ENCODE measurements at regions not wholly inside any gene's neighbourhood (a gene's known extent, or its start where the extent isn't known, plus 50 kb on each side); places are given as distances from the start of the nearest gene placed in this dataset.

DNA sequence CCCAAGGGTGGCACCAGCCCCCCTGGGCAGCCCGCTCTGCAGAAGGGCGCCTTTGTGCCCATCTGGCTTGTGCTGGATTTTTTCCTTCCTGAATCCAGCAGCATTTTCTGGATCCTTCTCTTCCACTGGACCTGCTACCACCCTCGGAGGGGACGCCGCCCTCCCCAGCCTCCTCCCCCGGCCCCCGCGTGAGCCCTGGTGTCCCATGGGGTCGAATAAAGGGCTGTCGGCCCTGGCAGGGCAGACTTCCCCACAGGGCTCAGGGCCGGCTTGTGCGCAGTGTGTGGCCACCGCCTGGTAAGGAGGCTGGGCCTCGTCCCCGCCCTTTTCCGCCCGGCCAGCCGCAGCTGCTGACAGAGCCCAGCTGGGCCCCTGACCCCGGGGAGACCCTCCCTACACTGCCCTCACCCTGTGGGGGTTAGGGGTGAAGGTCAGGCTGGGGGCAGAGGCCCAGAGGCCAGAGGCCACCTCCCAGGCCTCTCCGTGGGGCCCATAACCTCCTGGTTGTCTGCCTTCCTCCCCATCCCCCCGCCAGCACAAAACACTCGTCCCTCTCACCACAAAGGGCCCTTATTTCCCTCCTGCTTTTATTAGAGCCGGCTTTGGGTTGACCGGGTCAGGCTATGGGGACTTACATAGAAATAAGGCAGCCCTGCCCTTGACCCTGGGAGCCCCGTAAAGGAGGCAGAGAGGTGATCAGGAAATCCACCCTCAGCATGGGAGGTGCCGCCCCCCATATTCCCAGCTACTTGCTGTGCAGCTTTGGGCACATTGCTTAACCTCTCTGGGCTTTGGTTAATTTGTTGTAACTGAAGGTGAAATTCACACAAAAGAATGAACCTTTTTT is 179.3 kb upstream of the CIBAR2 start:
- H3K9me3 ChIP-seq (ENCODE audit: control insufficient read depth, low read depth, low read length), result no peaks in the 10 kb centered on the region
- H3K79me1 ChIP-seq (ENCODE audit: insufficient read depth, low read depth, low read length, poor library complexity, severe bottlenecking), result no peaks in the 10 kb centered on the region
- Mint-ChIP-seq H3K36me3 (ENCODE audit: insufficient read depth in 1 of 3, low read depth in 3 of 3) (no peaks in the 10 kb centered on the region), H3K4me3 (no peak overlapping the region; a peak in 1 of 5 replicates), H3K4me1 (peaks cover 0 to 22% of the 10 kb centered on the region in 2 experiments; a peak in 2 of 4 replicates), H3K27ac (no peak overlapping the region), H3K27me3 (ENCODE audit: low read depth) (no peaks in the 10 kb centered on the region), H3K9me3 (no peaks in the 10 kb centered on the region)
- DNase-seq, result no peak
- H3T11ph ChIP-seq (ENCODE audit: low read length), result no peak overlapping the region
- no peak overlapping the region for H3K4me2 ChIP-seq (ENCODE audit: insufficient read depth, insufficient read length, low read length)
- H3K27me3 ChIP-seq (ENCODE audit: insufficient read depth, low read length), result no peaks in the 10 kb centered on the region
- H3K14ac ChIP-seq (ENCODE audit: insufficient read depth, low read length), result no peak overlapping the region
- H4K20me1 ChIP-seq (ENCODE audit: control insufficient read depth, insufficient read depth, insufficient read length), result peaks cover 2% of the 10 kb centered on the region
- no peak overlapping the region for H3K4ac ChIP-seq (ENCODE audit: low read depth, low read length)
- H2AFZ ChIP-seq (ENCODE audit: low read length), result no peak overlapping the region
- H3K23ac ChIP-seq (ENCODE audit: insufficient read length, low read depth, low read length), result no peak overlapping the region
- no peak overlapping the region for H3K56ac ChIP-seq (ENCODE audit: insufficient read length, low read depth, low read length)
- H2AK5ac ChIP-seq (ENCODE audit: insufficient read length, low read length), result no peak overlapping the region
- no peak overlapping the region for H2BK12ac ChIP-seq (ENCODE audit: insufficient read length, low read depth, low read length)
- no peak overlapping the region for H2BK120ac ChIP-seq (ENCODE audit: low read depth, low read length, poor library complexity, severe bottlenecking)
- H3K27ac ChIP-seq (ENCODE audit: insufficient read length, low read depth, low read length), result no peak overlapping the region
- TF ChIP-seq, protein P1, sequence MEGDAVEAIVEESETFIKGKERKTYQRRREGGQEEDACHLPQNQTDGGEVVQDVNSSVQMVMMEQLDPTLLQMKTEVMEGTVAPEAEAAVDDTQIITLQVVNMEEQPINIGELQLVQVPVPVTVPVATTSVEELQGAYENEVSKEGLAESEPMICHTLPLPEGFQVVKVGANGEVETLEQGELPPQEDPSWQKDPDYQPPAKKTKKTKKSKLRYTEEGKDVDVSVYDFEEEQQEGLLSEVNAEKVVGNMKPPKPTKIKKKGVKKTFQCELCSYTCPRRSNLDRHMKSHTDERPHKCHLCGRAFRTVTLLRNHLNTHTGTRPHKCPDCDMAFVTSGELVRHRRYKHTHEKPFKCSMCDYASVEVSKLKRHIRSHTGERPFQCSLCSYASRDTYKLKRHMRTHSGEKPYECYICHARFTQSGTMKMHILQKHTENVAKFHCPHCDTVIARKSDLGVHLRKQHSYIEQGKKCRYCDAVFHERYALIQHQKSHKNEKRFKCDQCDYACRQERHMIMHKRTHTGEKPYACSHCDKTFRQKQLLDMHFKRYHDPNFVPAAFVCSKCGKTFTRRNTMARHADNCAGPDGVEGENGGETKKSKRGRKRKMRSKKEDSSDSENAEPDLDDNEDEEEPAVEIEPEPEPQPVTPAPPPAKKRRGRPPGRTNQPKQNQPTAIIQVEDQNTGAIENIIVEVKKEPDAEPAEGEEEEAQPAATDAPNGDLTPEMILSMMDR (conservative IDR thresholded peaks at IDR 0.05), result no peak
- no peak overlapping the region for H3K9ac ChIP-seq (ENCODE audit: extremely low read depth, insufficient read length, low read length)
- H2BK20ac ChIP-seq (ENCODE audit: low read depth, low read length, poor library complexity, severe bottlenecking), result no peak overlapping the region
- H4K8ac ChIP-seq (replicated peaks; ENCODE audit: insufficient read length, low read depth, low read length), result no peak overlapping the region
- no CpG with 5 or more reads among the region's 26 CpGs for WGBS (ENCODE audit: extremely low coverage, insufficient read length, low lambda C conversion rate)
- H3K18ac ChIP-seq (ENCODE audit: insufficient read length, low read depth, low read length), result no peak overlapping the region
- H3K79me2 ChIP-seq (ENCODE audit: insufficient read depth, low read length), result no peaks in the 10 kb centered on the region
- H2BK5ac ChIP-seq (ENCODE audit: insufficient read length, low read length), result no peak overlapping the region
- H4K91ac ChIP-seq (ENCODE audit: insufficient read length, low read depth, low read length), result no peak overlapping the region
- no peaks in the 10 kb centered on the region for H3K4me1 ChIP-seq (ENCODE audit: insufficient read depth, low read length)
- H4K5ac ChIP-seq (ENCODE audit: insufficient read length, low read depth, low read length), result no peak overlapping the region
- H3K23me2 ChIP-seq (ENCODE audit: insufficient read length, low read depth, low read length, poor library complexity, severe bottlenecking), result no peaks in the 10 kb centered on the region
- H2BK15ac ChIP-seq (ENCODE audit: low read depth, low read length), result no peak overlapping the region

Measured in H9 (cell line).